Activated CD8-positive, alpha-beta memory T cell treated with anti-CD3 and anti-CD28 coated beads for 4 hours (primary cell): ENCODE measurements at regions not wholly inside any gene's neighbourhood (a gene's known extent, or its start where the extent isn't known, plus 50 kb on each side); places are given as distances from the start of the nearest gene placed in this dataset.
"Not testable (repeated sequence)": the region's sequence is repeated elsewhere in the genome, so short reads cannot be mapped to it uniquely, and the experiment has no call there.

ENCODE experiments used
- DNase-seq, 2 donors: peaks; one replicate each; pipeline ENCODE4 v3.0.0-alpha.2; 2020; ENCODE audit warnings: low read depth in 2 of 2

DNA sequence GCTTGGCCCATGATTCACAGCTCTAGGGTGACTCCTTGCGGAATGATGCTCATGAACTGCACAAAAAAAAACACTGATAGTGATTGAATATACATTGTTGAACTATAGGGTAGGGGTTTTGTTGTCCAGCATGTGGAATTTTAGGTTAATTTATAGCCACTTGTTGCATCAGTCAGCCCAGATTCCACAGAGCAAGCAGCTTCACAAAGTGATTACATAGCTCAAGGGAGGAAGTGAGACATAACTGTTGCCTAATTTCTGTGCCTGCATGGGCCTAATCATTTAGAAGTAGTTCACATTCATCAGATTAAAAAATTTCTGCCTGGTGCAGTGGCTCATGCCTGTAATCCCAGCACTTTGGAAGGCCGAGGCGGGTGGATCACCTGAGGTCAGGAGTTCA is 142.2 kb upstream of the ZNF722 start:
- not testable (repeated sequence) for DNase-seq

DNA sequence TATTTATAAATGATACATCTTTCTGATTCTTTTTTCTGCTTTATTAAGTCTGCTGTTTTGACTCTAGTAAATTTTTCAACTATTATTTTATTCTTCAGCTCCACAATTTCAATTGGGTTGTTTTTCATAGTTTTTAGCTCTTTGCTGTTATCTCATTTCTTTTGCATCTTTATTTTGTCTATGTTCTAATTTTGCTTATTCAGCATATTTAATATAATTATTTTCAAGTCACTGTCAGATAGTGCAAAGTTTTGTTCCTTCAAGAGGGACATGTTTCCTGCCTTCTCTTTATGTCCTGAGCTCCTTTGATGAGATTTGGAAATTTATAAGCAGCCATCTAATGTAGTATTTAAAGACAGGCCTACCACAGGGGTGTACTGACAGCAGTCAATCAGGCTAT is 131.5 kb upstream of the ZNF722 start:
- DNase-seq, result no peak

DNA sequence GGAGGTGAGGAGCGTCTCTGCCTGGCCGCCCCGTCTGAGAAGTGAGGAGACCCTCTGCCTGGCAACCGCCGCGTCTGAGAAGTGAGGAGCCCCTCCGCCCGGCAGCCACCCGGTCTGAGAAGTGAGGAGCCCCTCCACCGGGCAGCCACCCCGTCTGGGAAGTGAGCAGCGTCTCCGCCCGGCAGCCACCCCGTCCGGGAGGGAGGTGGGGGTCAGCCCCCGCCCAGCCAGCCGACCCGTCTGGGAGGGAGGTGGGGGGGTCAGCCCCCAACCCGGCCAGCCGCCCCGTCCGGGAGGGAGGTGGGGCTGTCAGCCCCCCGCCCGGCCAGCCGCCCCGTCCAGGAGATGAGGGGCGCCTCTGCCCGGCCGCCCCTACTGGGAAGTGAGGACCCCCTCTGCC is 124.4 kb upstream of the ZNF722 start:
- DNase-seq, result not testable (repeated sequence)

DNA sequence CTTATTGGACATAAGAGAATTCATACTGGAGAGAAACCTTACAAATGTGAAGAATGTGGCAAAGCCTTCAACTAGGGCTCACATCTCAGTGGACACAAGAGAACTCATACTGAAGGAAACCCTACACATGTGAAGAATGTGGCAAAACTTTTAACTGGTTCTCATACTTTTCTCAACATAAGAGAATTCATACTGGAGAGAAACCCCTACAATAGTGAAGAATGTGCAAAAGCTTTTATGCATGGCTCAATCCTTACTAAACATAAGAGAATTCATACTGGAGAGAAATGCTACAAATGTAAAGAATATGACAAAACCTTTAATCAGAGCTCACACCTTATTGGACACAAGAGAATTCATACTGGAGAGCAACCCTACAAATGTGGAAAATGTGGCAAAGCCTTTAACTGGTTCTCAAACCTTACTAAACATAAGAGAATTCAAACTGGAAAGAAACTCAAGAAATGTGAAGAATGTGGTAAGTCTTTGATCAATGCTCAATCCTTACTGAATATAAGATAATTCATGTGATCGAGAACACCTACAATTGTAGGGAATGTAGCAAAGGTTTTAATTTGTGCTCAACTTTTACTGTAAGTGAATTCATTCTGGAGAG is 121.8 kb upstream of the ZNF722 start:
- DNase-seq, result no peak

DNA sequence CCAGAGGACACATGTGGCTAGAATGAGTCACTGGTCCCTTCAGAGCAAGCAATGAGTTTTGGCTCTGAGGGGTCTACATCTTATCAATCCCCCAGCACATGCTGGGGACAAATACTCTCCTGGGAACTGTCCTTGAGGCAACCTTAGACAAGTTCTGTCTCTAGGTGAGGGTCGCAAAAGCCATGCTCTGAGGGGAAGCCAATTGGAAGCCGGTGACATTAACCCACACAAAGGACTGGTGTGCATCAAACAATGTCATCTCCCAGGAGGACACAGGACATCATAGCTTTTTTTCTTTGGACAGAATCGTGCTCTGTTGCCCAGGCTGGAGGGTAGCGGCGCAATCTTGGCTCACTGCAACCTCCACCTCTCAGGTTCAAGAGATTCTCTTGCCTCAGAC is 111.6 kb upstream of the ZNF722 start:
- DNase-seq, result no peak

DNA sequence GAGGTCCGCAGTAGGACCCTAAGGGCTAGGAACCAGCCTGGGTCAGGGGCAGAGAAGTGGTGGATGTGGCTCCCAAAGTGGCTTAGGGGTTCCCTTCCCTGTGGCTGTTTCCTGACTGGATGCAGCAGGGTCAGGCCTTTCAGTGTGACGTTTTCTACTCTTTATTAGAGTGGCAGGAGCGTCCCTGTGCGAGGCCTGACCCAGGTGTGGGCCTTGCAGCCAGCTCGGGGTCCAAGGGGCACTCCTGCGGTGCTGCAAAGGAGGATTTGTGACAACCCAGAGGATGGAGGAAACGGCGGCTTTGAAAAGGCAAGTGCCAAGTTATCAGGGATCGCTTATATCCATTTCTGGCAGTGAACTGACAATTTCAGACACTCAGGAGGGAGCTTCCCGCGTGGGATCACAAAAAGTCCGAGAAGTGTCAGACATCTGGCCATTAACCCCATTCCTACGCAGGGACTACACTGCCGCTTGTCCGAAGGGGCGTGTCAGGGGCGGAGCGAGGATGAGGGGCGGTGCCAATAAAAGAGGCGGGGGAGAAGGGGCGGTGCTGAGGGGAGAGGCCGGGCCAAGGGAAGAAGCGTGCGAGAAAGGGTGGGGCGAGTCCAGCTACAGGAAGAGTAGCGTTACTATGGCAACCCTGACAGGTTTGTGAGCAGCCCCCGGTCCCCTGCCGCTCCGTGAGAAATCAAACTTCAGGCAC is 98.8 kb upstream of the ZNF722 start:
- peak; percentile 68 to 69 for DNase-seq

DNA sequence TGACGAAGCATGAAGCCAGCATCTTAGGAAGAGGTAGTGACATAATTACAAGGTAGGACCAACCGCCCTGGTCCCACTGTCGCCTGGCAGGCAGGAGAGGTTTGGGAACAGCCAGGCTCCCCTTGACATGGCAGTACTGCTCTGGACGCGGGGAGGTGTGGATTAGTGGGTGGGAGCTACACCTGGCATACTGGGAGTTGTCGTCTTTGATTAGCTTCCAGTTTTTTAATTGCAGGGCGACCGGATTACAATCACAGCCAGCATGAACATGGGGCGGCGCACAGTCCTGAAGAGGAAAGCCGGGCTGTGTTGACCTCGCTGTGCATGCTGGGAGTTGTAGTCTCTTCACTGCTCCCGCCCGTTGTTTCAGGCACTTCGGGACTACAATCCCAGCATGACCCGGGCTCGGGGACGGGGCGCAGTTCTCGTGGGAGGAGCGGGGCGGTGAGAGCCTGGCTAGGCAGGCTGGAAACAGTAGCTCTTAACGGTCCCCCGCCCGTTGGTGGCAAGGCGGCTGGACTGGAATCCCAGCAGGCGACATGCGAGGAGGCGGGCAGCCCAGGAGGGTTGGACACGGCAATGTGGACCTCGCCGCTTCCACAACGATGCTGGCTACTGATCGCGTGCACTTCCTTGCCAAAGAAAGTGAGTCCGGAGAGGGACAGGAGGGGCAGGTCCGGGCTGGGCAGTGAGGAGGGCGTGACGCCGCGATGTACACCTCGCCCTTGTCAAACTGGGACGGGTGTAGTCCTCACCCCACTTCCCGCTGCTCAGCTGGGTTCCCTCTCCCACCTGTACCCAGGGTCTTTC is 98.0 kb upstream of the ZNF722 start:
- peak; percentile 77 to 87 for DNase-seq

DNA sequence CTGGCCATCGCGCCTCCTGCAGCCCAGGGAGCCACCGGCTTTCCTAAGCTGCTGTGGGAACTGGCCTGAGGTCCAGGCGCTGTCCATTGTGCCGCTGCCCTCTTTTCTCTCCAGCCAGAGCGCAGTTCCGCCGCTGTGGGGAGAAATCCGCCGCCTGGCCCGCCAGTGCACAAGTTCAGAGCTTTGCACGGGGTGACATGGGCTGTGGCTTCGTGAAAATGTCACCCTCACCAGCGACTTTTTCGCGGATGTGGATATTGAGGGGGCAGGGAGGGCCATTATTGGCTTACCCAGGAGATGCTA is 97.5 kb upstream of the ZNF722 start:
- DNase-seq, result not testable (repeated sequence)

DNA sequence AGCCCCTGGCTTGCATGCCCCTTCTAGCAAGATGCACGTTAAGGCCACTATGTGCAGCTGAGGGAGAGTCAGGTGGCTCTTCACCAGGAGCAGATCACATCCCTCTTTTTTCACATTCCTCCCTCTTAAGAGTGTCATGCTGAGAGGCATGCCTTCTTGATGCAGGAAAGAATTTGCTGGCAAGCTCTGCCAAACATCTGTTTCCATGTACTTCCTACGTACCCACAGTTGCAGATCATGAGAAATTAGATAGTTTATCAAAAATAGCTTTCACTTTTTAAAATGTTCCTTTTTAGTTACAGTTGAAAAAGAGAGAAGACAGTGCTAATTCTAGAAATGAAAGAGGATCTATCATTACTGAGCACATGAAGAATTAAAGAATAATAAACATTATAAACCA is 79.7 kb upstream of the ZNF722 start:
- DNase-seq, result no peak

DNA sequence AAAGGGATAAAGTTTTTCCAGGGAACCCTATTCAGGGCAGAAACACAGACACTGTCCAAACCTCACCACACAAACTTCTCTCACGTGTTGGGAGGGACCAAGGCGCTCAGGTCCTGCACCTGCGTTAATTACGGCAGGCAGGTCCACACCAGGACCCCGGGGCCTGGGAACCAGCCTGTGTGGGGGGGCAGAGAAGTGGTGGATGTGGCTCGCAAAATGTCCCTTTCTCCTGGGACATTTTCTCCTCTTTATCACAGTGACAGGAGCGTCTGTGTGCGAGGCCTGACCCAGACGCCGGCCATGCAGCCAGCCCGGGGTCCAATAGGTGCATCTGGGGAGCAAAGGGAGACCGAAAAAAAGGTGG is 73.4 kb upstream of the ZNF722 start:
- DNase-seq, result no peak

DNA sequence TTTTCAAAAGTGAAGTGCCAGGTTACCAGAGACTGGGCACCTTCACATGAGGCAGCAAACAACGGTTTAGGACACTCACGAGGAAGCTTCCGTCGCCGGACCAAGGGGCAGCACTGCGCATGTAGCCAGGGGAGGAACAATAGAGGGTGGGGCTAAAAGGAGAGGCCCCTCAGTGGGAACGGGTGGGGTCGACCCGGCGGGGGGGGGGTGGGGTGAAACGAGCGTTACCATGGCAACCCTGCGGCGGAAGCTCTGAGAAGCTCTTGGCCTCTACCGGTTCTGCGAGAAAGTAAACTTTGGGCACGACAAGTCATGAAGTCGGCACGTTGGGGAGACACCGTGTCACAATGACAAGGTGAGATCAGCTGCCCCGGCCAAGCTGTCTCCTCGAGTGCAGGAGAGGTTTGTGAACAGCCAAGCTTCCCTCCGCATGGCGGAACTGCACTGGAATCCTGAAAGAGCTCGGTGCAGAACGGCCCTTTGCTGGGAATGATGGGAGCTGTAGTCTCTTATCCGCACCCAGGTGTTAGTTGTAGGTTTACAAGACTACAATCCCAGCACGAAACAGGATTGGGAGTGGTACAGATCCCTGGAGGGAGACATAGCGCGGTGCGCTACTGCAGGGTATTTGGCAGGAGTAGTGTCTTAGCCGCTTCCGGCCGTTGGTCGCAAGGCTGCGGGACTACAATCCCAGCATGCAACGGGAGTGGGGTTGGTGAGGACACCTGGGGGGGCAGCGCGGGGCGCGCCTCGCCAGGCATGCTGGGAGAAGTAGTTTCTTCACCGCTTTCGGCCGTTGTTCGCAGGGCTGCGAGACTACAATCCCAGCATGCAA is 72.8 kb upstream of the ZNF722 start:
- peak; percentile 79 to 88 for DNase-seq

DNA sequence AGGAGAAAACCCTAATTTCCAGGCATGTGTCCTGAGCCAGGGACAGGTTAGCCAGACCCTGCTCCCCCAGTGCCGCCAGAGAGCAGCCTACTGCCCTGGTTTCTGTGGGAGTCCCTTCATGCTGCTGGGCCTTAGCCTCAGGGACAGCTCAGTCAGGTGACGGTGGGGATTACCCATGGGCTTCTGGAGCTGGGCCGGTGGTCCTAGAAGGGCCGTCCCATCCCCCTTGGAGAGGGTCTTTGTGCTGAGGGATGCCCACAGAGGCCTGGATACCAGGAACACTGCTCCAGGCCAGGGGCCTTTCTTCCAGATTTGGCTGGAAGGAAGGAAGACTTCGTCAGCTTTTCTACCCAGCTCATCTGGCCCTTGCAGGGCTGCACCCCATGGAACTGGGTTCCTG is 71.4 kb upstream of the ZNF722 start:
- DNase-seq, result no peak

DNA sequence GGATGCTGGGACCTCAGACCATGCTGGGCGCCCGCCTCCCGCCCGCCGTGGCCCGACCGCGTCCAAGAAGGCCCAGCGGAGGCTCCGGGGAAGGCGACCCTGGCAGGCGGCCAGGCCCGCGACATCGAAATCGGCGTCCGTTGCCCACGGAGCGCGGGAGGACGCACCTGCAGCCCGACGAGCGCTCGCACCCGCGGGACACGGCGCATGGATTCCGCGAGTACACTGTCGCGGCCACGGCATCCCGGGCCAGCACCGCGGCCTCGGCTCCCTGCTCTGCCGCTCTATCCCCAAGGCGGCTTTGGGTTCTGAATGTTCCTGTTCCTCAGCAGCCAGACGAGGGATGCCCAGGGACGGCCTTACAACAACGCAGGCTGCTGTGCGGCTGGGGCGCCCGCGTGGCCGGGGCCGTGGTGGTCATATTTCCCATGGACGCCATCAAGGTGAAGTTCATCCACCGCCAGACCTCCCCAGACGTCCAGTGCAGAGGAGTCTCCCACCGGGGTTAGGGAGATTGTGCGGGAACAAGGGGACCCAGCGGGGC is 67.5 kb upstream of the ZNF722 start:
- no peak for DNase-seq

DNA sequence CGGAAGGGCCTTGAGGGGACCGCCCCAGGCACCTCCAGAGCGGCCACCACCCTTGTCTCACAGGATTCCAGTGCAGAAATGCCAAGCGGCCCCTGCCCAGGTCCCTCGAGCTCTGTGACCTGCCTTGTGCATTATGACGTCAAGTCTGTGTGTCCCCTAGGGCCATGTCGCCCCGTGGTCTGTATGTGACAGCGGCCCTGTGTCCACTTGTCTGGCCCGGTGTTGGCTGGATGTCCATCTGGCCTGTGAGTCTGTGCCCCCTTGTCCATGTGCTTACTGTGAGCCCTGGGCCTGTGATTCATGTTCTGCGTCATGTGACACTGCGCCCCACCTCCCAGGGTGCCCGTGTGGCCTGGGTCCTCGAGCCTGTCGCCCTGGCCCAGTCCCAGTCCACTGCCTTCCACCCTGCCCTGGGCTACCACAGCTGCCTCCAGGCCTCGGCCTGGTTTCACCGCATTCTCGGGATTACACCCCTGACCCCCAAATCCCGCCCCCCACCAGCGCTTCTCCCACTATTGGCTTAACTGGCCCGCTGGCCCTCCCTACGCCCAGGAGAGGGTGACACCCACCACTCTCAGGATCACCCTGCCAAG is 66.6 kb upstream of the ZNF722 start:
- DNase-seq, result no peak
